ENCODE measurements at regions not wholly inside any gene's neighbourhood (a gene's known extent, or its start where the extent isn't known, plus 50 kb on each side); places are given as distances from the start of the nearest gene placed in this dataset.

DNA sequence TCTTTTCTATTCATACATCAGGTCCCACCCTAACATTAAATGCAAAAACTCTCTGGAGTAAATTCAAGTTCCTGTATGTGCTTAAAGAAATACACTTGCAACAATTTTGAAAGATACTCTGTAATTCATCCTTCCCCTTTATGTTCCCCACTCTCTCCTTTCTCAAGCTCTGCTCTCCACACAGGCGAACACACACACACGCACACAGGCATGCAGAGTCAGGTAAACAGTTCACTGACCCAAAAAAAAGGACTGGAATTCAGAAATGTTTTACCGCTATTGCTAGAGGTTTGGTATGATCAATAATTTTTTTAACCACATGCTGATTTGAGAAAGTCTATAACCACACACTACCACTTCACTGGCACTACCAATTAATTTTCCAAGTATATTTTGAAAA, 152.4 kb upstream of the TMCC3 start:
- intact Hi-C loops (cut with micrococcal nuclease; ENCODE audit: unreplicated experiment), result no loop called here
- H3K4me2 ChIP-seq, result no peak overlapping the region
- H4K20me1 ChIP-seq (ENCODE audit: insufficient read depth), result no peaks in the 10 kb centered on the region
- 0 out of 2 replicates have a peak, but pooled peaks cover 5% of the 10 kb centered on the region for H3K9me2 ChIP-seq (ENCODE audit: insufficient read depth)
- H3K79me2 ChIP-seq (ENCODE audit: low read depth), result no peaks in the 10 kb centered on the region
- H3K4me1 ChIP-seq (replicated peaks; ENCODE audit: insufficient read depth), result no peaks in the 10 kb centered on the region
- ChIA-PET POLR2A (ENCODE audit: unreplicated experiment) (no interaction called here), CTCF (no interaction called here)
- no peak overlapping the region for H3K27ac ChIP-seq
- H3K4me3 ChIP-seq, result no peak overlapping the region
- H3K36me3 ChIP-seq (ENCODE audit: low read depth), result no peaks in the 10 kb centered on the region
- no peaks in the 10 kb centered on the region for H3K27me3 ChIP-seq (ENCODE audit: insufficient read depth, low read depth)
- TF ChIP-seq, protein P1, sequence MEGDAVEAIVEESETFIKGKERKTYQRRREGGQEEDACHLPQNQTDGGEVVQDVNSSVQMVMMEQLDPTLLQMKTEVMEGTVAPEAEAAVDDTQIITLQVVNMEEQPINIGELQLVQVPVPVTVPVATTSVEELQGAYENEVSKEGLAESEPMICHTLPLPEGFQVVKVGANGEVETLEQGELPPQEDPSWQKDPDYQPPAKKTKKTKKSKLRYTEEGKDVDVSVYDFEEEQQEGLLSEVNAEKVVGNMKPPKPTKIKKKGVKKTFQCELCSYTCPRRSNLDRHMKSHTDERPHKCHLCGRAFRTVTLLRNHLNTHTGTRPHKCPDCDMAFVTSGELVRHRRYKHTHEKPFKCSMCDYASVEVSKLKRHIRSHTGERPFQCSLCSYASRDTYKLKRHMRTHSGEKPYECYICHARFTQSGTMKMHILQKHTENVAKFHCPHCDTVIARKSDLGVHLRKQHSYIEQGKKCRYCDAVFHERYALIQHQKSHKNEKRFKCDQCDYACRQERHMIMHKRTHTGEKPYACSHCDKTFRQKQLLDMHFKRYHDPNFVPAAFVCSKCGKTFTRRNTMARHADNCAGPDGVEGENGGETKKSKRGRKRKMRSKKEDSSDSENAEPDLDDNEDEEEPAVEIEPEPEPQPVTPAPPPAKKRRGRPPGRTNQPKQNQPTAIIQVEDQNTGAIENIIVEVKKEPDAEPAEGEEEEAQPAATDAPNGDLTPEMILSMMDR (conservative IDR thresholded peaks at IDR 0.05), result no peak
- TF ChIP-seq EZH2 (IDR thresholded peaks at IDR 0.05; ENCODE audit: low read depth), result no peak
- no peak overlapping the region for H2AFZ ChIP-seq
- DNase-seq, result no peak
- H3F3A ChIP-seq (ENCODE audit: insufficient read depth, low read depth), result no peaks in the 10 kb centered on the region
- H3K9me3 ChIP-seq (ENCODE audit: insufficient read depth, low read depth), result no peaks in the 10 kb centered on the region
- no TSS peak for BruUV-seq (replicated peaks)

DNA sequence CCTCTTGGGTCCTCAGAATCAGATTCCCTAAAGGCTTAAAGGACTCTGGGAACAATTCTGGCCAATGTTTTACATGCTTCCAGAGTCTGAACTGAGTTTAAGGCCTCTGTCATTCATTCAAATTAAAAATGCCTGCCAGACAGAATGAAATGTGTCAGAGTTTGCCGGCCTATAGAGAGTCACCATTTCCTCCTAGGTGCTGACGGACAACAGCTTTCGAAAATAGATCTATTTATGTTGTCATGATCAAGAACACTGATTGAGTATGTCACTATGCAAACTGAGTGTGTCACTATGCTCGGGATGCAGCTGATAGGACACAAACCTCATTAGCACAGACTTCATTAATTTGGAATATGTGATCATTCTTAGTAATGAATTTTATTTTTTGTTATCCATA, 151.4 kb upstream of the TMCC3 start:
- no peaks in the 10 kb centered on the region for H4K20me1 ChIP-seq (ENCODE audit: insufficient read depth)
- POLR2A ChIA-PET (ENCODE audit: unreplicated experiment), result no interaction called here
- H3K27me3 ChIP-seq (ENCODE audit: insufficient read depth, low read depth), result no peaks in the 10 kb centered on the region
- no TSS peak for BruUV-seq (replicated peaks)
- no peak overlapping the region for H3K4me3 ChIP-seq
- H3K36me3 ChIP-seq (ENCODE audit: low read depth), result no peaks in the 10 kb centered on the region
- intact Hi-C loops (cut with micrococcal nuclease; ENCODE audit: unreplicated experiment), result no loop called here
- no peak for DNase-seq
- TF ChIP-seq, protein P1 (conservative IDR thresholded peaks at IDR 0.05), result no peak
- TF ChIP-seq EZH2 (IDR thresholded peaks at IDR 0.05; ENCODE audit: low read depth), result no peak
- CTCF ChIA-PET, result no interaction called here
- no peak overlapping the region for H3K4me2 ChIP-seq
- H3K4me1 ChIP-seq (replicated peaks; ENCODE audit: insufficient read depth), result no peaks in the 10 kb centered on the region
- no peak overlapping the region for H3K27ac ChIP-seq
- no peaks in the 10 kb centered on the region for H3K79me2 ChIP-seq (ENCODE audit: low read depth)
- no peaks in the 10 kb centered on the region for H3F3A ChIP-seq (ENCODE audit: insufficient read depth, low read depth)
- no peak overlapping the region for H2AFZ ChIP-seq
- H3K9me2 ChIP-seq (ENCODE audit: insufficient read depth), result 0 out of 2 replicates have a peak, but pooled peaks cover 5% of the 10 kb centered on the region
- H3K9me3 ChIP-seq (ENCODE audit: insufficient read depth, low read depth), result no peaks in the 10 kb centered on the region

DNA sequence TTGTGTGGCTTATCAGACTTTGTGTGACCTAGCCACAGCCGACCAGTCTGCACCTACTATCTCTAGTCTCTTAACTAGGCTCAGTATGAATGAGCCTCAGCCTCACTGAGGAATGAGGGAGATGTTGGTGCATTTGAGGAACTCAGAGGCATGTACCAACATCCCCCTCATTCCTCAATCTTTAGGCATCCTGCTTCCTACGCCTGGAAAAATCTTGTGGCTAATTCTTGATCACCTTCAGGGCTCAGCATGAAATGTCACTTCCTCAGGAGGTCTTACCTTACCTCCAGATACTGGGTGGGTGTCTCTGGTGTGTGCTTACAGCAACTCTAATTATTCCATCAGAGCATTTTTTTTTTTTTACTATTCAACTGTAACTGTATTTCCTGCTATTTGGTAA, 148.8 kb upstream of the TMCC3 start:
- H2AFZ ChIP-seq, result no peak overlapping the region
- POLR2A ChIA-PET (ENCODE audit: unreplicated experiment), result no interaction called here
- no peaks in the 10 kb centered on the region for H3K9me3 ChIP-seq (ENCODE audit: insufficient read depth, low read depth)
- intact Hi-C loops (cut with micrococcal nuclease; ENCODE audit: unreplicated experiment), result no loop called here
- no peak overlapping the region for H3K4me3 ChIP-seq
- no peak for TF ChIP-seq EZH2 (IDR thresholded peaks at IDR 0.05; ENCODE audit: low read depth)
- TF ChIP-seq, protein P1 (conservative IDR thresholded peaks at IDR 0.05), result no peak
- no TSS peak for BruUV-seq (replicated peaks)
- CTCF ChIA-PET, result no interaction called here
- peaks cover 7% of the 10 kb centered on the region for H3K4me1 ChIP-seq (replicated peaks; ENCODE audit: insufficient read depth)
- no peak overlapping the region for H3K27ac ChIP-seq
- no peak overlapping the region for H3K4me2 ChIP-seq
- H3K9me2 ChIP-seq (ENCODE audit: insufficient read depth), result 0 out of 2 replicates have a peak, but pooled peaks cover 5% of the 10 kb centered on the region
- no peaks in the 10 kb centered on the region for H4K20me1 ChIP-seq (ENCODE audit: insufficient read depth)
- no peaks in the 10 kb centered on the region for H3K79me2 ChIP-seq (ENCODE audit: low read depth)
- no peak for DNase-seq
- H3K36me3 ChIP-seq (ENCODE audit: low read depth), result no peaks in the 10 kb centered on the region
- H3F3A ChIP-seq (ENCODE audit: insufficient read depth, low read depth), result no peaks in the 10 kb centered on the region; the same call in 1 of the 2 replicates
- no peaks in the 10 kb centered on the region for H3K27me3 ChIP-seq (ENCODE audit: insufficient read depth, low read depth)
